Mammary epithelial cell (primary cell): ENCODE measurements at regions not wholly inside any gene's neighbourhood (a gene's known extent, or its start where the extent isn't known, plus 50 kb on each side); places are given as distances from the start of the nearest gene placed in this dataset.

ENCODE experiments used
- EZH2 ChIP-seq: IDR thresholded peaks from 2 replicates; pipeline ENCODE4 v1.6.1; 2012; ENCODE audit warnings: low read length, inconsistent platforms, borderline replicate concordance
- TF ChIP-seq, protein P1 (sequence below), 2 donors: IDR thresholded peaks in 1 of 2; conservative IDR thresholded peaks in 1 of 2; 2 replicates each; pipeline ENCODE4 v1.5.1; 2011 to 2012; ENCODE audit warnings: inconsistent platforms in 2 of 2, low read length in 2 of 2, mild to moderate bottlenecking in 2 of 2, control low read depth in 1 of 2, low read depth in 1 of 2; ENCODE audit not compliant: insufficient read depth in 1 of 2; ENCODE audit errors: extremely low read depth in 1 of 2

DNA sequence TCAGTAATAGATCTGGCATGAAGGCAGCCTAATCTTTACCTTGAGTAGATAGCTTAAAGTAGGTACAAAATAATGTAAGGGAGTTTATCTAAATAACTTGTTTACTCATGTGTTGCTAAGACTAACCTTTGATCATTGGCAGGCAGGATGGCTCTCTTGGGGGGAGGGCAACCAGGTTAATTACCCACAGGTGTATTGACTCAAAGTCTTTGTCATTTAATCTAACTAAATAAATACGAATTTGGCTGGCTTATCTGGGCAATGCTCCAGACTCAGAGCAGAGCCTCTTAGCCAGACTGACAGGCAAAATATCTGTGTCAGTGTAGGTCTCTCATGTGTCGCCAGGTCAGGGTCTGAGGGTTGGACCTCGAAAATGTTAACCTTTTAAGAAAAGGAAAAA, 283.4 kb upstream of the KLHL1 start:
- TF ChIP-seq, protein P1, sequence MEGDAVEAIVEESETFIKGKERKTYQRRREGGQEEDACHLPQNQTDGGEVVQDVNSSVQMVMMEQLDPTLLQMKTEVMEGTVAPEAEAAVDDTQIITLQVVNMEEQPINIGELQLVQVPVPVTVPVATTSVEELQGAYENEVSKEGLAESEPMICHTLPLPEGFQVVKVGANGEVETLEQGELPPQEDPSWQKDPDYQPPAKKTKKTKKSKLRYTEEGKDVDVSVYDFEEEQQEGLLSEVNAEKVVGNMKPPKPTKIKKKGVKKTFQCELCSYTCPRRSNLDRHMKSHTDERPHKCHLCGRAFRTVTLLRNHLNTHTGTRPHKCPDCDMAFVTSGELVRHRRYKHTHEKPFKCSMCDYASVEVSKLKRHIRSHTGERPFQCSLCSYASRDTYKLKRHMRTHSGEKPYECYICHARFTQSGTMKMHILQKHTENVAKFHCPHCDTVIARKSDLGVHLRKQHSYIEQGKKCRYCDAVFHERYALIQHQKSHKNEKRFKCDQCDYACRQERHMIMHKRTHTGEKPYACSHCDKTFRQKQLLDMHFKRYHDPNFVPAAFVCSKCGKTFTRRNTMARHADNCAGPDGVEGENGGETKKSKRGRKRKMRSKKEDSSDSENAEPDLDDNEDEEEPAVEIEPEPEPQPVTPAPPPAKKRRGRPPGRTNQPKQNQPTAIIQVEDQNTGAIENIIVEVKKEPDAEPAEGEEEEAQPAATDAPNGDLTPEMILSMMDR (conservative IDR thresholded peaks at IDR 0.05 in 1 of 2, IDR thresholded peaks at IDR 0.05 in 1 of 2; ENCODE audit: extremely low read depth in 1 of 2, insufficient read depth in 1 of 2, low read depth in 1 of 2, low read length in 2 of 2): no peak
- no peak for TF ChIP-seq EZH2
